Neutrophil (primary cell): ENCODE measurements at regions not wholly inside any gene's neighbourhood (a gene's known extent, or its start where the extent isn't known, plus 50 kb on each side); places are given as distances from the start of the nearest gene placed in this dataset.

Experiments
- H3K27ac ChIP-seq: fragments of 200-600 bp; sonication (generic); 2 replicates; pipeline ENCODE4 v1.5.1; 2016; ENCODE audit warnings: mild to moderate bottlenecking, moderate library complexity
- H3K27me3 ChIP-seq: fragments of 200-600 bp; sonication (generic); 2 replicates; pipeline ENCODE4 v1.6.0; 2016; ENCODE audit warnings: mild to moderate bottlenecking
- H3K36me3 ChIP-seq: fragments of 200-600 bp; sonication (generic); 2 replicates; pipeline ENCODE4 v1.5.1; 2017
- H3K4me1 ChIP-seq, 2 experiments: fragments of 200-600 bp in 1 of 2; sonication (generic) in 1 of 2; 1 replicate in 1 of 2; 2 replicates in 1 of 2; pipeline versions ENCODE4 v1.5.1 to v1.6.1; 2013 to 2016; ENCODE audit warnings: low read depth in 1 of 2, low read length in 1 of 2, mild to moderate bottlenecking in 1 of 2, moderate library complexity in 1 of 2; ENCODE audit not compliant: control insufficient read depth in 1 of 2, insufficient read depth in 1 of 2
- H3K4me3 ChIP-seq, 2 experiments: fragments of 200-600 bp in 1 of 2; sonication (generic) in 1 of 2; 1 replicate in 1 of 2; 2 replicates in 1 of 2; pipeline ENCODE4 v1.5.1; 2013 to 2016; ENCODE audit warnings: low read depth in 1 of 2, low read length in 1 of 2, mild to moderate bottlenecking in 1 of 2, moderate library complexity in 1 of 2
- H3K9me3 ChIP-seq: fragments of 200-600 bp; sonication (generic); 2 replicates; pipeline ENCODE4 v1.5.1; 2016
- TF ChIP-seq, protein P1 (sequence below): fragments of 200-600 bp; sonication (generic); IDR thresholded peaks from 2 replicates; pipeline ENCODE4 v1.5.1; 2016; ENCODE audit warnings: antibody characterized with exemption

DNA sequence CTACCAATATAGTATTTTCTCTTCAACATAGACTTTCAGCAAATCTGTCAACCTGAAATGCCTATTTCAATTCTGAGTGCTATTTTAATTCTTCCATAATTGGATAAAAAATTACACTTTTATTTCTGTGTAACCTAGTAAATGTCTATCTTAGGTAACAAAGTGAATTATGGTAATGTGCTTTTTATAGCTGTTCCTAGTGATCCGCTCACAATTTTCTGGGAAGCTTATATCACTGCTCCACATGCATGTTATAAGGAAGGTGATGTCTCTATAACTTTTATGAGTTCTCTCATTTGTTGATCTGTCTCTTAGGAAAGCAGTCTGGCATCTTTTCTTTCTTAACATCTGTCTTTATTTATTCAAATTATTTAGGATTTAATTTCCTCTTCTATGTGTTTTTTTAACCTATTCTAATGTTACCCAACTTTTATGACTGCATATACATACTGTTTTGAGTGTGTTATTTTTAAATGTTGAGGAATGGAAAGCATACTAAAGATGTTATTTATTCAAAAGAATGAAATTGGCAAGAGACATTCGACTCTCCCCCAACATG, 777.1 kb upstream of the MDGA2 start:
- H3K36me3 ChIP-seq = no peaks in the 10 kb centered on the region
- TF ChIP-seq, protein P1, sequence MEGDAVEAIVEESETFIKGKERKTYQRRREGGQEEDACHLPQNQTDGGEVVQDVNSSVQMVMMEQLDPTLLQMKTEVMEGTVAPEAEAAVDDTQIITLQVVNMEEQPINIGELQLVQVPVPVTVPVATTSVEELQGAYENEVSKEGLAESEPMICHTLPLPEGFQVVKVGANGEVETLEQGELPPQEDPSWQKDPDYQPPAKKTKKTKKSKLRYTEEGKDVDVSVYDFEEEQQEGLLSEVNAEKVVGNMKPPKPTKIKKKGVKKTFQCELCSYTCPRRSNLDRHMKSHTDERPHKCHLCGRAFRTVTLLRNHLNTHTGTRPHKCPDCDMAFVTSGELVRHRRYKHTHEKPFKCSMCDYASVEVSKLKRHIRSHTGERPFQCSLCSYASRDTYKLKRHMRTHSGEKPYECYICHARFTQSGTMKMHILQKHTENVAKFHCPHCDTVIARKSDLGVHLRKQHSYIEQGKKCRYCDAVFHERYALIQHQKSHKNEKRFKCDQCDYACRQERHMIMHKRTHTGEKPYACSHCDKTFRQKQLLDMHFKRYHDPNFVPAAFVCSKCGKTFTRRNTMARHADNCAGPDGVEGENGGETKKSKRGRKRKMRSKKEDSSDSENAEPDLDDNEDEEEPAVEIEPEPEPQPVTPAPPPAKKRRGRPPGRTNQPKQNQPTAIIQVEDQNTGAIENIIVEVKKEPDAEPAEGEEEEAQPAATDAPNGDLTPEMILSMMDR = no peak
- H3K27me3 ChIP-seq = no peaks in the 10 kb centered on the region
- no peak overlapping the region for H3K27ac ChIP-seq
- no peaks in the 10 kb centered on the region for H3K4me1 ChIP-seq
- no peak overlapping the region for H3K4me3 ChIP-seq
- no peaks in the 10 kb centered on the region for H3K9me3 ChIP-seq

DNA sequence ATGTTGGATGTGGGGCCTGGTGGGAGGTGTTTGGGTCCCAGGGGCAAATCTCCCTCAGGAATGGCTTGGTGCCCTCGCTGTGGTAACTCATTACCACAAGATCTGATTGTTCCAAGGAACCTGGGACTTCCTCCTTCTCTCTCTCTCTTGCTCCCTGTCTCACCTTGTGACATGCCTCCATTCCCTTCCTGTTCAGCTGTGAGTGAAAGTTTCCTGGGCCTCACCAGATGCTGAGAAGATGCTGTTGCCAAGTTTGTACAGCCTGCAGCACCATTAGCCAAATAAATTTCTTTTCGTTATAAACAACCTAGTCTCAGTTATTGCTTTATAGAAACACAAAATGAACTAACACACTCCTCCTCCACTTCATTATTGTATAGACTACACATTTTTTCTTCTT, 759.8 kb upstream of the MDGA2 start:
- TF ChIP-seq, protein P1 = no peak
- no peaks in the 10 kb centered on the region for H3K36me3 ChIP-seq
- H3K27ac ChIP-seq = no peak overlapping the region
- H3K27me3 ChIP-seq = no peaks in the 10 kb centered on the region
- H3K4me3 ChIP-seq = no peak overlapping the region
- no peaks in the 10 kb centered on the region for H3K4me1 ChIP-seq
- peaks cover 6% of the 10 kb centered on the region for H3K9me3 ChIP-seq

DNA sequence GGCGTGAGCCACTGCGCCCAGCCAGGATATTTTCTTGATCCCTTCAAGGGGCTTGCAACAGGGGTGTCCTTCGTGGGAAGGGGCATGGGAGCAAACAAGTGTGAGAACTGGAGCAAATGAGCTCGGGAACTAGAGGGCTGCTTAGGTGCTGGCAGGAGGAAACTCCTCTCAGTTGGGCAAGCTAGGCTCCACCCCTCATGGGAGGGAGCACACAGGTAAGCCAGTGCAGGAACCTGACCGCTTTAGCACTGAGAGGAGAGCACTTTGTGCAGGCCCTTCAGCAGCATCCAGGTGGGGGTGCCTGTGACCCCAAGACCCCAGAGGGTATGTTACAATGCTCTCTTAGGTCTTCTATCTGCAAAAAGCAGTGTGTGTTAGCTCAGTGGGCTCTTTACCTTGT, 755.4 kb upstream of the MDGA2 start:
- Histone ChIP-seq H3K9me3 (no peaks in the 10 kb centered on the region), H3K4me1 (no peaks in the 10 kb centered on the region)
- TF ChIP-seq, protein P1 = no peak

DNA sequence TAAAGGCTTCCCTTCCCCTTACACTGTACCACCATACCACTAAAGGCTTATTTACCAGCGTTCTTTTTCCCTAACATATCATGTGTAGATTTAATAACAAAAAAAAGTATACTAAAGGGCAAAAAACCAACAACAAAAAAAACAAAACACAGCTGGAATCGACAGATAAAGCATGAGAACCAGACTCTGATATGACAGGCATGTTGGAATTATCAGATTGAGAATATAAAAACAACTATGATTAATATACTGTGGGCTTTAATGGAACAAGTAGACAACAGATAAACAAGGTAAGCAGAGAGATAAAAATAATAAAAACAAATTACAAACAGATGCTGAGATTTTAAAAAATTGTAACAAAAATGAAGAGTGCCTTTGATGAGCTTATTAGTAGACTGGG, 754.1 kb upstream of the MDGA2 start:
- Histone ChIP-seq H3K27ac (no peak overlapping the region), H3K4me1 (no peaks in the 10 kb centered on the region), H3K4me3 (no peak overlapping the region), H3K27me3 (no peaks in the 10 kb centered on the region), H3K36me3 (no peaks in the 10 kb centered on the region), H3K9me3 (no peaks in the 10 kb centered on the region)
- TF ChIP-seq, protein P1 = no peak

More for the DNA sequence above, 755.4 kb upstream of the MDGA2 start:
- Histone ChIP-seq H3K36me3 (no peaks in the 10 kb centered on the region), H3K27me3 (no peaks in the 10 kb centered on the region), H3K27ac (no peak overlapping the region), H3K4me3 (no peak overlapping the region)

DNA sequence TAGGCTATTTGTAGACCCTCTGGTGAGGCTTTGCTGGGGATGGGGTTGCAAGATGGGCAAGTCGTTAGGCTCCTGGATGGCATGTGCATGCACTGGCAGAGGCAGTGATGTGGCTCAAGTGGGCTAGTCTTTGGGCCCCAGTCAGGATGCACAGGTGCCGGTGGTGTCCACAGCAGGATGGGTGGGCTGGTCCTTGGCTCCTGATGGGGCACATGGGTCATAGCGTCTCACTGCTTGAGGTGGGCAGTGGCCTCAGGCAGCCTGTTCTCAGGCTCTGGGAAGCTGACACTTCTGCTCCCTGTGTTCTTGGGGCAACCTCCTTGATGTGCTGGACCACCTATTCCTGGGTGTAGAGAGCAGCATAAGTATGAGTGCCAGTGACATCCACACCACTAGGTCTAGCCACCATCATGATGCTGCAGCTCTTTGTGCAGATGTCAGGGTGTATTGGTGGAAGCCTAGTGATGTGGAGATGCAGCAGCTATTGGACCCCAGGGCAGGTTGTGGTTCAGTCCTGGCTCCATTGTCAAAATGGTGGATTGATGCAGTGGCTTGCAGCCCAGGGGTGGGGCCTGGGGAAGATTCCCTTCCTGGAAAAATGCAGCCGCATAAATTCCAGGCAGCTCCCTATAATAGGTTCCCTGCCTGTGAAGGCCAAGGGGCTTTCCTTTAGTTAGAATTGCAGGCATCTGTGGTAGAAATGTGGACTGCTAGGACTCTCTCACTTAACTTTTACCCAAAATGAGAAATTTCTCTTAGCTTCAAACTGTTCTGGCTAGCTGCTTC, 742.5 kb upstream of the MDGA2 start:
- Histone ChIP-seq H3K9me3 (no peaks in the 10 kb centered on the region), H3K4me1 (no peaks in the 10 kb centered on the region), H3K27ac (no peak overlapping the region), H3K36me3 (no peaks in the 10 kb centered on the region), H3K4me3 (no peak overlapping the region), H3K27me3 (no peaks in the 10 kb centered on the region)
- TF ChIP-seq, protein P1 = no peak
